ENCODE measurements at regions not wholly inside any gene's neighbourhood (a gene's known extent, or its start where the extent isn't known, plus 50 kb on each side); places are given as distances from the start of the nearest gene placed in this dataset.
"Not testable (repeated sequence)": the region's sequence is repeated elsewhere in the genome, so short reads cannot be mapped to it uniquely, and the experiment has no call there.

DNA sequence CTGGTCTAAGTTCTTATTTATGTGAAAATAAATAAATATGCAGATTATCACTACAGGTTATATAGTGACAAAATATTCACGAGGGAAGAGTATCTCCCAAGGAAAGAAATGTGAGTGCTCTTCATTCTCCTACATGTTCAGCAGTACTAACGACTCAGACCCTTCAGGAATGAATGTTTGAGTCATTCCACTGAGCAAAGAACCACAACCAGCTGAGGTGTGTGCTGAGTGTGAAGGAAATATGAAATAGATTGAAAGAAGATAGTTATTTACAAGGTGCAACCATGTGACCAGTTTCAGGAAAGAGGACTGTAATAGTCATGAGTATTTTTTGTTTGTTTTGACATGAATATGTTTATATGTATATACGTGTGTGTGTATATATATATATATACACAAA is 228.7 kb downstream of the TUSC1 start:
- H3K9me3 Mint-ChIP-seq (ENCODE audit: low read depth), result no peaks in the 10 kb centered on the region

DNA sequence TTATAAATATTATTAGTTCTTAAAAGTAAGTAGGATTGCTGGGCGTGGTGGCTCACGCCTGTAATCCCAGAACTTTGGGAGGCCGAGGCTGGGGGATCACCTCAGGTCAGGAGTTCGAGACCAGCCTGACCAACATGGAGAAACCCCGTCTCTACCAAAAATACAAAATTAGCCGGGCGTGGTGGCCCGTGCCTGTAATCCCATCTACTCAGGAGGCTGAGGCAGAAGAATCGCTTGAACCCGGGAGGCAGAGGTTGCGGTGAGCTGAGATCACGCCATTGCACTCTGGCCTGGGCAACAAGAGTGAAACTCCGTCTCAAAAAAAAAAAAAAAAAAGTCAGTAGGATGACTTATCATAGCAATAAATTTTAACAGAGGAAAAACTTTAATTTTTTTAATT is 232.5 kb downstream of the TUSC1 start:
- H3K4me1 Mint-ChIP-seq (ENCODE audit: low read depth); H3K9me3 Mint-ChIP-seq (ENCODE audit: low read depth); DNase-seq (ENCODE audit: low spot score); H3K36me3 Mint-ChIP-seq (ENCODE audit: low read depth); H3K27me3 Mint-ChIP-seq (ENCODE audit: low read depth); H3K27ac Mint-ChIP-seq (ENCODE audit: unreplicated experiment); H3K4me3 Mint-ChIP-seq (ENCODE audit: unreplicated experiment): not testable (repeated sequence)

More for the DNA sequence above, 228.7 kb downstream of the TUSC1 start:
- DNase-seq (ENCODE audit: low spot score), result no peak
- no peaks in the 10 kb centered on the region for H3K36me3 Mint-ChIP-seq (ENCODE audit: low read depth)
- no peak overlapping the region for H3K27ac Mint-ChIP-seq (ENCODE audit: unreplicated experiment)
- no peaks in the 10 kb centered on the region for H3K4me1 Mint-ChIP-seq (ENCODE audit: low read depth)
- no peak overlapping the region for H3K4me3 Mint-ChIP-seq (ENCODE audit: unreplicated experiment)
- TF ChIP-seq, protein P1, sequence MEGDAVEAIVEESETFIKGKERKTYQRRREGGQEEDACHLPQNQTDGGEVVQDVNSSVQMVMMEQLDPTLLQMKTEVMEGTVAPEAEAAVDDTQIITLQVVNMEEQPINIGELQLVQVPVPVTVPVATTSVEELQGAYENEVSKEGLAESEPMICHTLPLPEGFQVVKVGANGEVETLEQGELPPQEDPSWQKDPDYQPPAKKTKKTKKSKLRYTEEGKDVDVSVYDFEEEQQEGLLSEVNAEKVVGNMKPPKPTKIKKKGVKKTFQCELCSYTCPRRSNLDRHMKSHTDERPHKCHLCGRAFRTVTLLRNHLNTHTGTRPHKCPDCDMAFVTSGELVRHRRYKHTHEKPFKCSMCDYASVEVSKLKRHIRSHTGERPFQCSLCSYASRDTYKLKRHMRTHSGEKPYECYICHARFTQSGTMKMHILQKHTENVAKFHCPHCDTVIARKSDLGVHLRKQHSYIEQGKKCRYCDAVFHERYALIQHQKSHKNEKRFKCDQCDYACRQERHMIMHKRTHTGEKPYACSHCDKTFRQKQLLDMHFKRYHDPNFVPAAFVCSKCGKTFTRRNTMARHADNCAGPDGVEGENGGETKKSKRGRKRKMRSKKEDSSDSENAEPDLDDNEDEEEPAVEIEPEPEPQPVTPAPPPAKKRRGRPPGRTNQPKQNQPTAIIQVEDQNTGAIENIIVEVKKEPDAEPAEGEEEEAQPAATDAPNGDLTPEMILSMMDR (IDR thresholded peaks at IDR 0.05), result no peak
- H3K27me3 Mint-ChIP-seq (ENCODE audit: low read depth), result no peaks in the 10 kb centered on the region

DNA sequence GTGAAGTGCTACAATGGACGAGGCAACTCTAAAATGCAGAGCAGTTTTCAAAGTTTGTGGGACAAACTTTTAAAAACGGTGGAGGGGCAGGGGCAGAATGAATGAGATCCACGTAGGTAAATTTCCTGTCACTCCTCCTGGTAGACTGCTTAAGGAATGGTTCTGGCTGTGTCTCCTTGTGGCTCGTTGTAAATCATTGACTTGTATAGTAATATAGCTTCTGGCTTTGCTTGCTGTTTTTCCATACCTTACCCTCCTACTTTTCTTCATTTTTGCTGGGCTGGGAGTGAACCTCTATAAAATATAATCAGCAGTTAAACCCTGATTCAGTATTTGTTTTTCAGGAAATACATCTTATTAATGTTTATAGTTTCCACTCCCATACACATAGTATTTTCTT is 235.7 kb downstream of the TUSC1 start:
- no peaks in the 10 kb centered on the region for H3K36me3 Mint-ChIP-seq (ENCODE audit: low read depth)
- TF ChIP-seq, protein P1 (IDR thresholded peaks at IDR 0.05), result no peak
- H3K4me3 Mint-ChIP-seq (ENCODE audit: unreplicated experiment), result no peak overlapping the region
- no peak overlapping the region for H3K27ac Mint-ChIP-seq (ENCODE audit: unreplicated experiment)
- no peaks in the 10 kb centered on the region for H3K4me1 Mint-ChIP-seq (ENCODE audit: low read depth)
- no peak for DNase-seq (ENCODE audit: low spot score)
- H3K9me3 Mint-ChIP-seq (ENCODE audit: low read depth), result peaks cover 6% of the 10 kb centered on the region
- no peaks in the 10 kb centered on the region for H3K27me3 Mint-ChIP-seq (ENCODE audit: low read depth)

DNA sequence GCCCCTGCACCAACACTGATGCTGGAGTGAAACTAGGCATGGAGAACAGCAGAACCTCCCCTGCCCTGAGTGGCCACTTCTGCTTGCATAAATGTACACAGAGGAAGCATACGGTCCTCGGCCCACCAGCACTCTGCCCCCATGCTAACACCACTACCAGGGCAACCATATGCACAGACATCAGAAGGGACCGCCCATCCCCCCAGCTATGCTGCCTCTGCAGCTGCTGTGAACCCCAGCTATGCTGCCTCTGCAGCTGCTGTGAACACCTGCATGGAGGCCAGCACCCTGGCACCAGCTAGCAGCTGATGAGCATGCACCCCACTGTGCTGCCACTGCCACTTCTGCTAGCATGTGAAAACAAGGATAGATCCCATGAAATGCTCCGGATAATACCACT is 250.3 kb downstream of the TUSC1 start:
- no peak for DNase-seq (ENCODE audit: low spot score)
- peaks cover 24% of the 10 kb centered on the region for H3K9me3 Mint-ChIP-seq (ENCODE audit: low read depth)
- TF ChIP-seq, protein P1 (IDR thresholded peaks at IDR 0.05), result no peak
- H3K4me3 Mint-ChIP-seq (ENCODE audit: unreplicated experiment), result no peak overlapping the region
- no peaks in the 10 kb centered on the region for H3K4me1 Mint-ChIP-seq (ENCODE audit: low read depth)
- no peak overlapping the region for H3K27ac Mint-ChIP-seq (ENCODE audit: unreplicated experiment)
- no peaks in the 10 kb centered on the region for H3K27me3 Mint-ChIP-seq (ENCODE audit: low read depth)
- H3K36me3 Mint-ChIP-seq (ENCODE audit: low read depth), result no peaks in the 10 kb centered on the region

DNA sequence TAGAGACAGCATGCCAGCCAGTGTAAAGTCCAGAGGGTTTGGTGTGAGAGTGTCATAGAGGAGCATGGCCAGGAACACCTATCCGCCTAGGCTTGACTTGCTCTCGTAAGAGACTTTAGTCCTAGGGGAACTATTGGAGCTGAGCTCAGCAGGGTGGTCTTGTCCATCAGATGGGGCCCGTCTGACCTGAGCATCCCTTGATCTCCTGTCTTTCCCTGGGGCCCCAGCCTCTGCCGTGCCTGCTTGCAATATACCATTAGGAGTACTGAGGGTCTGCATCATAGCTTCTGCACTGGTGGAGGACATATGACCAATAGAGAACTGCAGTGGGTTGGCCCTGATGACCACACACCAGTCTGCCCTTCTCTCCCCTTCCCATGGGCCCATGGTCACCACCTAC is 251.0 kb downstream of the TUSC1 start:
- TF ChIP-seq, protein P1 (IDR thresholded peaks at IDR 0.05), result no peak
- Mint-ChIP-seq H3K4me3 (ENCODE audit: unreplicated experiment) (no peak overlapping the region), H3K9me3 (ENCODE audit: low read depth) (peaks cover 24% of the 10 kb centered on the region), H3K27ac (ENCODE audit: unreplicated experiment) (no peak overlapping the region), H3K36me3 (ENCODE audit: low read depth) (no peaks in the 10 kb centered on the region), H3K27me3 (ENCODE audit: low read depth) (no peaks in the 10 kb centered on the region), H3K4me1 (ENCODE audit: low read depth) (no peaks in the 10 kb centered on the region)
- no peak for DNase-seq (ENCODE audit: low spot score)

DNA sequence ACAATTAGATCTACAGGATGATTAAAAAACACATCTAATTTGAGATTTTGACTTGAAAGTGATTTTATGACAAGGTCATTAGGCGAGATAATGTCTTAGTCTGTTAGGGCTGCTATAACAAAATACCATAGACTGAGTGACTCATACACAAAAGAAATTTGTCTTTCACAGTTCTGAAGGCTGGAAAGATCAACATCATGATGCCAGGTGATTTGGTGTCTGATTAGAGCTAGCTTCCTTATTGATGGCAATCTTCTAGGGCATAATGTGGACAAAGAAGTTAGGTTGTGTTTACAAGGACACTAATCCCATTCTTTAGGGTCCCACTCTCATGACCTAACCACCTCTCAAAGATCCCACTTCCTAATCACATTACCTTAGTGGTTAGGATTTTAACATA is 256.7 kb downstream of the TUSC1 start:
- Mint-ChIP-seq H3K4me1 (ENCODE audit: low read depth) (no peaks in the 10 kb centered on the region), H3K27ac (ENCODE audit: unreplicated experiment) (no peak overlapping the region)

More for the DNA sequence above, 256.7 kb downstream of the TUSC1 start:
- H3K27me3 Mint-ChIP-seq (ENCODE audit: low read depth), result no peaks in the 10 kb centered on the region
- no peak for DNase-seq (ENCODE audit: low spot score)
- H3K4me3 Mint-ChIP-seq (ENCODE audit: unreplicated experiment), result no peak overlapping the region
- H3K9me3 Mint-ChIP-seq (ENCODE audit: low read depth), result peaks cover 20% of the 10 kb centered on the region
- no peaks in the 10 kb centered on the region for H3K36me3 Mint-ChIP-seq (ENCODE audit: low read depth)
- TF ChIP-seq, protein P1 (IDR thresholded peaks at IDR 0.05), result no peak
